ENCODE measurements at regions not wholly inside any gene's neighbourhood (a gene's known extent, or its start where the extent isn't known, plus 50 kb on each side); places are given as distances from the start of the nearest gene placed in this dataset.
A peak's percentile ranks its signal among the peaks of the same experiment; 100 is the strongest.

DNA sequence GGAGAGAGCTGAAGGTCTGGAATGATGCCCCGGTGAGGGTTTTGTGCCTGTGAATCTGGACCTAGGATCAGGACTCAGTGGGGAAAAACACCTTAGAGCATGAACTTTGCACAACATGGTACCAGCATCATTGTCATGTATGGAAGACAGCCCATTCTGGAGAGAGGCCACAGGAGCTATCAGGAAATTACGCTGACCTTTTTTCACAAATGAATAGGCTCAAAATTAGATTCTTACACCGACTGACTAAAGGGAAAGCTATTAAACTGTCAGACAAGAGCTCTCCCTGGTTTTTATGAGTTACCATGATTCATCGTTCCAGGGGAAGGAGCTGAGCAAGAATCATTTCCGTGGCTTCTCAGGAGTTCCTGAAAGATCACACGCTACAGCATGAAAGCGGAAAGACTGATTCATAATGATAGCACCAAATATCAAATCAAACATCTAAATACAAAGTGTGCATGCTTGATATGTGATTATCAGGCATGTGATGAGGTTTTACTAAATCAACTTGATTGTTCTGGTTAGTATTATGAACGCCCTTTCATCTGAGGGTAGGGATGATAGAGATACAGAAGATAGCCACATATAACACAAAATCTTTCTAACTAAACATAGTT is 224.9 kb upstream of the SMLR1 start:
- no peaks in the 10 kb centered on the region for H3K9me3 ChIP-seq (ENCODE audit: control insufficient read depth in 4 of 4, low read length in 3 of 4)
- H3K27me3 ChIP-seq (ENCODE audit: control insufficient read depth in 4 of 4, insufficient read depth in 4 of 4, low read length in 3 of 4): no peaks in the 10 kb centered on the region
- TF ChIP-seq HNF4G (IDR thresholded peaks at IDR 0.05): no peak
- TF ChIP-seq, protein P1, sequence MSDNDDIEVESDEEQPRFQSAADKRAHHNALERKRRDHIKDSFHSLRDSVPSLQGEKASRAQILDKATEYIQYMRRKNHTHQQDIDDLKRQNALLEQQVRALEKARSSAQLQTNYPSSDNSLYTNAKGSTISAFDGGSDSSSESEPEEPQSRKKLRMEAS (IDR thresholded peaks at IDR 0.05): no peak
- H3K9ac ChIP-seq (ENCODE audit: low read depth in 1 of 2, low read length in 2 of 2): no peak overlapping the region
- DNase-seq (ENCODE audit: low spot score): no peak
- H3K4me1 ChIP-seq (ENCODE audit: control insufficient read depth in 4 of 4, insufficient read depth in 4 of 4, low read length in 3 of 4): no peaks in the 10 kb centered on the region
- H3K27ac ChIP-seq (ENCODE audit: low read depth in 1 of 2, low read length in 2 of 2): no peak overlapping the region
- H3K36me3 ChIP-seq (ENCODE audit: control insufficient read depth in 4 of 4, insufficient read depth in 3 of 4, low read depth in 1 of 4, low read length in 3 of 4): no peaks in the 10 kb centered on the region
- H3K4me3 ChIP-seq (ENCODE audit: low read depth in 1 of 3, low read length in 3 of 3): no peak overlapping the region
- 73% methylated on average over 8 of the region's 8 CpGs for WGBS

DNA sequence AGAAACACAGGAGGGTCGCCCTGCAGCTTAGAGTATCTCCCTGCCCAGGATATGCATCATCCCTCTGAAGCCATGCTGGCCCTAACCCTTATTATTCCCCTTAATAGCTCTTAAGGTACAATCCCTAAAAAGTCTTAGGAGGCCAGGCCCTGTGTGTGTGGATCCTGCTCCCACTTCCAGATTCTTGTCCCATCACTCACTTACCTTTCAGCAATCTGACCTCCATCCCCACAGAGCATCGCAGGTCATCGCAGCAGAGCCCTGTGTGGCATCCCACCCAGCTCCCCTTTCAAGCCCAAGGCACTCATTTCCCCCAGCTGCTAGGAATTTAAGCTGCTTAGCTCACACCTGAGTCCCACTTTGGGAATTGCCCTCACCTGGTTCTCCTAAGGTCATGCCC is 223.8 kb upstream of the SMLR1 start:
- Histone ChIP-seq H3K9me3 (ENCODE audit: control insufficient read depth in 4 of 4, low read length in 3 of 4) (no peaks in the 10 kb centered on the region), H3K4me3 (ENCODE audit: low read depth in 1 of 3, low read length in 3 of 3) (no peak overlapping the region), H3K27me3 (ENCODE audit: control insufficient read depth in 4 of 4, insufficient read depth in 4 of 4, low read length in 3 of 4) (no peaks in the 10 kb centered on the region), H3K27ac (ENCODE audit: low read depth in 1 of 2, low read length in 2 of 2) (no peak overlapping the region), H3K4me1 (ENCODE audit: control insufficient read depth in 4 of 4, insufficient read depth in 4 of 4, low read length in 3 of 4) (no peaks in the 10 kb centered on the region), H3K9ac (ENCODE audit: low read depth in 1 of 2, low read length in 2 of 2) (no peak overlapping the region), H3K36me3 (ENCODE audit: control insufficient read depth in 4 of 4, insufficient read depth in 3 of 4, low read depth in 1 of 4, low read length in 3 of 4) (no peaks in the 10 kb centered on the region)
- 96% methylated on average over 3 of the region's 3 CpGs for WGBS
- no peak for DNase-seq (ENCODE audit: low spot score)
- TF ChIP-seq, protein P2, sequence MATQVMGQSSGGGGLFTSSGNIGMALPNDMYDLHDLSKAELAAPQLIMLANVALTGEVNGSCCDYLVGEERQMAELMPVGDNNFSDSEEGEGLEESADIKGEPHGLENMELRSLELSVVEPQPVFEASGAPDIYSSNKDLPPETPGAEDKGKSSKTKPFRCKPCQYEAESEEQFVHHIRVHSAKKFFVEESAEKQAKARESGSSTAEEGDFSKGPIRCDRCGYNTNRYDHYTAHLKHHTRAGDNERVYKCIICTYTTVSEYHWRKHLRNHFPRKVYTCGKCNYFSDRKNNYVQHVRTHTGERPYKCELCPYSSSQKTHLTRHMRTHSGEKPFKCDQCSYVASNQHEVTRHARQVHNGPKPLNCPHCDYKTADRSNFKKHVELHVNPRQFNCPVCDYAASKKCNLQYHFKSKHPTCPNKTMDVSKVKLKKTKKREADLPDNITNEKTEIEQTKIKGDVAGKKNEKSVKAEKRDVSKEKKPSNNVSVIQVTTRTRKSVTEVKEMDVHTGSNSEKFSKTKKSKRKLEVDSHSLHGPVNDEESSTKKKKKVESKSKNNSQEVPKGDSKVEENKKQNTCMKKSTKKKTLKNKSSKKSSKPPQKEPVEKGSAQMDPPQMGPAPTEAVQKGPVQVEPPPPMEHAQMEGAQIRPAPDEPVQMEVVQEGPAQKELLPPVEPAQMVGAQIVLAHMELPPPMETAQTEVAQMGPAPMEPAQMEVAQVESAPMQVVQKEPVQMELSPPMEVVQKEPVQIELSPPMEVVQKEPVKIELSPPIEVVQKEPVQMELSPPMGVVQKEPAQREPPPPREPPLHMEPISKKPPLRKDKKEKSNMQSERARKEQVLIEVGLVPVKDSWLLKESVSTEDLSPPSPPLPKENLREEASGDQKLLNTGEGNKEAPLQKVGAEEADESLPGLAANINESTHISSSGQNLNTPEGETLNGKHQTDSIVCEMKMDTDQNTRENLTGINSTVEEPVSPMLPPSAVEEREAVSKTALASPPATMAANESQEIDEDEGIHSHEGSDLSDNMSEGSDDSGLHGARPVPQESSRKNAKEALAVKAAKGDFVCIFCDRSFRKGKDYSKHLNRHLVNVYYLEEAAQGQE (IDR thresholded peaks at IDR 0.05): no peak
- no peak for TF ChIP-seq RAD21 (IDR thresholded peaks at IDR 0.05)
- TF ChIP-seq, protein P3, sequence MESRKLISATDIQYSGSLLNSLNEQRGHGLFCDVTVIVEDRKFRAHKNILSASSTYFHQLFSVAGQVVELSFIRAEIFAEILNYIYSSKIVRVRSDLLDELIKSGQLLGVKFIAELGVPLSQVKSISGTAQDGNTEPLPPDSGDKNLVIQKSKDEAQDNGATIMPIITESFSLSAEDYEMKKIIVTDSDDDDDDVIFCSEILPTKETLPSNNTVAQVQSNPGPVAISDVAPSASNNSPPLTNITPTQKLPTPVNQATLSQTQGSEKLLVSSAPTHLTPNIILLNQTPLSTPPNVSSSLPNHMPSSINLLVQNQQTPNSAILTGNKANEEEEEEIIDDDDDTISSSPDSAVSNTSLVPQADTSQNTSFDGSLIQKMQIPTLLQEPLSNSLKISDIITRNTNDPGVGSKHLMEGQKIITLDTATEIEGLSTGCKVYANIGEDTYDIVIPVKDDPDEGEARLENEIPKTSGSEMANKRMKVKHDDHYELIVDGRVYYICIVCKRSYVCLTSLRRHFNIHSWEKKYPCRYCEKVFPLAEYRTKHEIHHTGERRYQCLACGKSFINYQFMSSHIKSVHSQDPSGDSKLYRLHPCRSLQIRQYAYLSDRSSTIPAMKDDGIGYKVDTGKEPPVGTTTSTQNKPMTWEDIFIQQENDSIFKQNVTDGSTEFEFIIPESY (IDR thresholded peaks at IDR 0.05): no peak
- TF ChIP-seq GABPA (IDR thresholded peaks at IDR 0.05 in 1 of 2, conservative IDR thresholded peaks at IDR 0.05 in 1 of 2): no peak
- TF ChIP-seq TAF1 (conservative IDR thresholded peaks at IDR 0.05): no peak
- TF ChIP-seq YY1 (IDR thresholded peaks at IDR 0.05): no peak
- TF ChIP-seq HNF4G (IDR thresholded peaks at IDR 0.05): no peak
- no peak for TF ChIP-seq HNF4A (conservative IDR thresholded peaks at IDR 0.05)
- TF ChIP-seq RXRA (IDR thresholded peaks at IDR 0.05): no peak

DNA sequence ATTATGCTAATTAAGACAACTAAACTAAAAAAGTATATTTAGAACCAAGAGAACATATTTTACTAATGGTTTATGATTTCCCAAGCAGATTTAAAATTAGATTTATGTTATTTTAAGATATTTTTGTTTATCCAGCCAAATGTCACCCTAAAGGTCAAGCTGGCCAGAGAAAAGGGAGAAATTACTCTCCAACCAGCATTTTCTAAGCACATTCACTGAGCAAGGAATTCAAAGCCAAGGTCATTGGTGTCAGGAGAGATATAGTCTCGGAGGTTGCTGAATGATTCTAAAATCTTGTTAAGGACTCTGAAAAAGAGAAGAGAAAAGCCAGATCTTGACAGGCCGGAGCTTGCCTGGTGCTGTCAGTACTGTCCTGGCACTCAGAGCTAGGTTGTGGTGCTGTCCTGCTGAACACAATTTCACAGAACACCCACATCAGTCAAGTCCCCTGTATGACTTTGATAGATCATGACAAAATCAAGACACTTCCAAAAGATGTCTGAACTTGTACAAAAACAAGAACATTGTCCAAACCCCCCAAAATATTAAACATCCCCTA is 222.3 kb upstream of the SMLR1 start:
- TF ChIP-seq NR2F2 (IDR thresholded peaks at IDR 0.05) (peak; percentile 92), JUND (IDR thresholded peaks at IDR 0.05) (no peak)
- H3K4me1 ChIP-seq (ENCODE audit: control insufficient read depth in 4 of 4, insufficient read depth in 4 of 4, low read length in 3 of 4): no peaks in the 10 kb centered on the region
- H3K9me3 ChIP-seq (ENCODE audit: control insufficient read depth in 4 of 4, low read length in 3 of 4): no peaks in the 10 kb centered on the region
- 64% methylated on average over 2 of the region's 2 CpGs for WGBS
- H3K9ac ChIP-seq (ENCODE audit: low read depth in 1 of 2, low read length in 2 of 2): no peak overlapping the region
- no peak overlapping the region for H3K27ac ChIP-seq (ENCODE audit: low read depth in 1 of 2, low read length in 2 of 2)
- no peak for DNase-seq (ENCODE audit: low spot score)
- H3K36me3 ChIP-seq (ENCODE audit: control insufficient read depth in 4 of 4, insufficient read depth in 3 of 4, low read depth in 1 of 4, low read length in 3 of 4): no peaks in the 10 kb centered on the region
- H3K27me3 ChIP-seq (ENCODE audit: control insufficient read depth in 4 of 4, insufficient read depth in 4 of 4, low read length in 3 of 4): no peaks in the 10 kb centered on the region
- no peak overlapping the region for H3K4me3 ChIP-seq (ENCODE audit: low read depth in 1 of 3, low read length in 3 of 3)
